ENCODE measurements at regions not wholly inside any gene's neighbourhood (a gene's known extent, or its start where the extent isn't known, plus 50 kb on each side); places are given as distances from the start of the nearest gene placed in this dataset.

DNA sequence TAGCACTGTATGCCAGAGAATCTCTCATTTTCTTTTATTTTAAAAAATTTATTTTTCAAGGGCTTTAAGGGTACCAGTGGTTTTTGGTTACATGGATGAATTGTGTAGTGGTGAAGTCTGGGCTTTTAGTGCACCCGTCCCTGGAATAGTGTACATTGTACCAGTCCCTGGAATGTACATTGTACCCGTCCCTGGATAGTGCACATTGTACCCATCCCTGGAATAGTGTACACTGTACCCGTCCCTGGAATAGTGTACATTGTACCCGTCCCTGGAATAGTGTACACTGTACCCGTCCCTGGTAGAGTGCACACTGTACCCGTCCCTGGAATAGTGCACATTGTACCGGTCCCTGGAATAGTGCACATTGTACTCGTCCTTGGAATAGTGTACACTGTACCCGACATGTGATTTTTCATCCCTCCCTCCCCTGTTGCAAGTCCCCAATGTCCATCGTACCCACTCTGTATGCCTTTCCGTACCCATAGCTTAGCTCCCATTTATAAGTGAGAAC is 56.1 kb upstream of the HELT start (continued):
- no peak for TF ChIP-seq MGA (IDR thresholded peaks at IDR 0.05)
- TF ChIP-seq ZNF764 (CRISPR knock-in tag; IDR thresholded peaks at IDR 0.05; ENCODE audit: low read depth) = no peak
- TF ChIP-seq DACH1 (IDR thresholded peaks at IDR 0.05; ENCODE audit: partially characterized antibody) = no peak
- no peak for TF ChIP-seq NBN (IDR thresholded peaks at IDR 0.05; ENCODE audit: low read depth)
- TF ChIP-seq ZNF668 (CRISPR knock-in tag; IDR thresholded peaks at IDR 0.05) = no peak
- no peak for TF ChIP-seq JUND (IDR thresholded peaks at IDR 0.05; ENCODE audit: borderline replicate concordance, low read depth, low read length)
- TF ChIP-seq JUND (tag; IDR thresholded peaks at IDR 0.05; ENCODE audit: borderline replicate concordance, low read depth, low read length) = no peak
- no peak for TF ChIP-seq E2F3 (CRISPR knock-in tag; IDR thresholded peaks at IDR 0.05)
- TF ChIP-seq HBP1 (CRISPR knock-in tag; IDR thresholded peaks at IDR 0.05) = no peak
- TF ChIP-seq MTA2 (IDR thresholded peaks at IDR 0.05; ENCODE audit: low read depth) = no peak

All from K562 (cell line).